H9 (cell line): ENCODE measurements at regions not wholly inside any gene's neighbourhood (a gene's known extent, or its start where the extent isn't known, plus 50 kb on each side); places are given as distances from the start of the nearest gene placed in this dataset.

Source experiments
- DNase-seq: peaks from one replicate; pipeline ENCODE4 v3.0.0-alpha.2; 2017
- H2AFZ ChIP-seq: one replicate; pipeline ENCODE4 v1.6.1; 2013; ENCODE audit warnings: mild to moderate bottlenecking, low read length, control low read depth, moderate library complexity
- H2AK5ac ChIP-seq: 2 replicates; pipeline ENCODE4 v1.6.1; 2013; ENCODE audit warnings: low read length, control low read depth, mixed read lengths; ENCODE audit not compliant: insufficient read length
- H2BK120ac ChIP-seq: one replicate; pipeline ENCODE4 v1.6.1; 2013; ENCODE audit warnings: low read depth, mild to moderate bottlenecking, low read length, control low read depth, inconsistent platforms; ENCODE audit not compliant: poor library complexity, severe bottlenecking
- H2BK12ac ChIP-seq: 2 replicates; pipeline ENCODE4 v1.6.1; 2013; ENCODE audit warnings: low read length, control low read depth, mixed read lengths, low read depth; ENCODE audit not compliant: insufficient read length
- H2BK15ac ChIP-seq: 2 replicates; pipeline ENCODE4 v1.6.1; 2013; ENCODE audit warnings: low read depth, low read length, control low read depth
- H2BK20ac ChIP-seq: one replicate; pipeline ENCODE4 v1.6.1; 2013; ENCODE audit warnings: low read depth, mild to moderate bottlenecking, low read length, control low read depth, inconsistent platforms; ENCODE audit not compliant: poor library complexity, severe bottlenecking
- H2BK5ac ChIP-seq: 2 replicates; pipeline ENCODE4 v1.6.1; 2013; ENCODE audit warnings: low read length, control low read depth, mixed read lengths; ENCODE audit not compliant: insufficient read length
- H3K14ac ChIP-seq: 2 replicates; pipeline ENCODE4 v1.6.1; 2013; ENCODE audit warnings: low read length, control low read depth; ENCODE audit not compliant: insufficient read depth
- H3K18ac ChIP-seq: 2 replicates; pipeline ENCODE4 v1.6.1; 2013; ENCODE audit warnings: low read depth, mild to moderate bottlenecking, mixed read lengths, low read length, control low read depth; ENCODE audit not compliant: insufficient read length
- H3K23ac ChIP-seq: 2 replicates; pipeline ENCODE4 v1.6.1; 2013; ENCODE audit warnings: low read length, control low read depth, mixed read lengths, low read depth; ENCODE audit not compliant: insufficient read length
- H3K23me2 ChIP-seq: 2 replicates; pipeline ENCODE4 v1.6.1; 2013; ENCODE audit warnings: low read depth, mild to moderate bottlenecking, mixed read lengths, low read length, control low read depth; ENCODE audit not compliant: insufficient read length, poor library complexity, severe bottlenecking
- H3K27ac ChIP-seq: 2 replicates; pipeline ENCODE4 v1.5.1; 2013; ENCODE audit warnings: low read length, control low read depth, mixed read lengths, low read depth; ENCODE audit not compliant: insufficient read length
- H3K27me3 ChIP-seq: 2 replicates; pipeline ENCODE4 v1.6.1; 2013; ENCODE audit warnings: low read length, control low read depth, inconsistent platforms; ENCODE audit not compliant: insufficient read depth
- H3K4ac ChIP-seq: 2 replicates; pipeline ENCODE4 v1.6.1; 2013; ENCODE audit warnings: low read depth, mild to moderate bottlenecking, control low read depth, inconsistent platforms, low read length, moderate library complexity
- H3K4me1 ChIP-seq: 2 replicates; pipeline ENCODE4 v1.6.1; 2013; ENCODE audit warnings: low read length, control low read depth, inconsistent platforms; ENCODE audit not compliant: insufficient read depth
- H3K4me2 ChIP-seq: 2 replicates; pipeline ENCODE4 v1.6.1; 2013; ENCODE audit warnings: low read length, control low read depth, mixed read lengths; ENCODE audit not compliant: insufficient read length, insufficient read depth
- H3K56ac ChIP-seq: 2 replicates; pipeline ENCODE4 v1.6.1; 2013; ENCODE audit warnings: low read depth, mild to moderate bottlenecking, mixed read lengths, low read length, control low read depth; ENCODE audit not compliant: insufficient read length
- H3K79me1 ChIP-seq: 2 replicates; pipeline ENCODE4 v1.6.1; 2013; ENCODE audit warnings: low read depth, mild to moderate bottlenecking, moderate library complexity, low read length, control low read depth, inconsistent platforms; ENCODE audit not compliant: insufficient read depth, poor library complexity, severe bottlenecking
- H3K79me2 ChIP-seq: 2 replicates; pipeline ENCODE4 v1.6.1; 2013; ENCODE audit warnings: low read length, control low read depth, inconsistent platforms; ENCODE audit not compliant: insufficient read depth
- H3K9ac ChIP-seq: 2 replicates; pipeline ENCODE4 v1.6.1; 2013; ENCODE audit warnings: low read length, control low read depth, mixed read lengths; ENCODE audit not compliant: insufficient read length; ENCODE audit errors: extremely low read depth
- H3K9me3 ChIP-seq: one replicate; pipeline ENCODE4 v1.6.1; 2013; ENCODE audit warnings: low read depth, low read length, inconsistent platforms; ENCODE audit not compliant: control insufficient read depth
- H3T11ph ChIP-seq: one replicate; pipeline ENCODE4 v1.6.1; 2013; ENCODE audit warnings: mild to moderate bottlenecking, low read length, control low read depth, inconsistent platforms
- H4K20me1 ChIP-seq: one replicate; pipeline ENCODE4 v1.6.1; 2013; ENCODE audit not compliant: control insufficient read depth, insufficient read length, insufficient read depth
- H4K5ac ChIP-seq: 2 replicates; pipeline ENCODE4 v1.6.1; 2013; ENCODE audit warnings: low read depth, mild to moderate bottlenecking, mixed read lengths, low read length, control low read depth; ENCODE audit not compliant: insufficient read length
- H4K8ac ChIP-seq: replicated peaks from 2 replicates; pipeline ENCODE4 v1.6.1; 2013; ENCODE audit warnings: low read length, control low read depth, mixed read lengths, low read depth; ENCODE audit not compliant: insufficient read length
- H4K91ac ChIP-seq: 2 replicates; pipeline ENCODE4 v1.6.1; 2013; ENCODE audit warnings: low read depth, mild to moderate bottlenecking, moderate library complexity, mixed read lengths, low read length, control low read depth; ENCODE audit not compliant: insufficient read length
- H3K27ac Mint-ChIP-seq, 3 experiments: 2 replicates in 2 of 3; 3 replicates in 1 of 3; pipeline ENCODE4 v1.8.0; 2020 to 2021; ENCODE audit warnings: mixed read lengths in 3 of 3, mild to moderate bottlenecking in 1 of 3, moderate library complexity in 1 of 3
- H3K27me3 Mint-ChIP-seq: 2 replicates; pipeline ENCODE4 v1.8.0; 2021; ENCODE audit warnings: low read depth, mild to moderate bottlenecking, moderate library complexity, mixed read lengths
- H3K36me3 Mint-ChIP-seq, 3 experiments: 2 replicates in 2 of 3; 3 replicates in 1 of 3; pipeline ENCODE4 v1.8.0; 2020 to 2021; ENCODE audit warnings: low read depth in 3 of 3, mixed read lengths in 3 of 3; ENCODE audit not compliant: insufficient read depth in 1 of 3
- H3K4me1 Mint-ChIP-seq, 2 experiments: 2 replicates each; pipeline ENCODE4 v1.8.0; 2020; ENCODE audit warnings: mixed read lengths in 2 of 2
- H3K4me3 Mint-ChIP-seq, 2 experiments: 2 replicates in 1 of 2; 3 replicates in 1 of 2; pipeline ENCODE4 v1.8.0; 2020 to 2021; ENCODE audit warnings: mild to moderate bottlenecking in 2 of 2, mixed read lengths in 2 of 2, moderate library complexity in 1 of 2
- H3K9me3 Mint-ChIP-seq, 2 experiments: 2 replicates in 1 of 2; 3 replicates in 1 of 2; pipeline ENCODE4 v1.8.0; 2020; ENCODE audit warnings: mild to moderate bottlenecking in 2 of 2, mixed read lengths in 2 of 2, moderate library complexity in 1 of 2
- CTCF ChIP-seq: fragments of 200-600 bp; sonication (generic); conservative IDR thresholded peaks from 3 replicates; pipeline ENCODE4 v1.8.0; 2021; ENCODE audit warnings: antibody characterized with exemption, mild to moderate bottlenecking
- WGBS: extraction: QIAGEN DNeasy Blood & Tissue Kit; methylation state at CpG from one replicate; pipeline ENCODE4 v1.1.7; 2013; ENCODE audit warnings: missing lambda C conversion rate, low lambda C conversion rate, mixed read lengths; ENCODE audit not compliant: insufficient read length; ENCODE audit errors: extremely low coverage; 5-methylcytosine and 5-hydroxymethylcytosine counted together

- TF ChIP-seq CTCF: no peak
- Histone ChIP-seq H3K23me2 (no peaks in the 10 kb centered on the region), H3K79me1 (no peaks in the 10 kb centered on the region), H3K27me3 (no peaks in the 10 kb centered on the region), H3K14ac (no peak overlapping the region), H4K20me1 (no peaks in the 10 kb centered on the region), H3K4me1 (peaks cover 3% of the 10 kb centered on the region; the same call in 1 of the 2 replicates), H2BK5ac (no peak overlapping the region), H3K23ac (no peak overlapping the region), H3K9ac (no peak overlapping the region), H3K56ac (no peak overlapping the region), H3K4me2 (no peak overlapping the region), H3T11ph (no peak overlapping the region), H3K79me2 (no peaks in the 10 kb centered on the region), H2AK5ac (no peak overlapping the region), H3K18ac (no peak overlapping the region), H2BK15ac (no peak overlapping the region), H2BK12ac (no peak overlapping the region), H4K91ac (no peak overlapping the region), H2BK120ac (no peak overlapping the region), H3K4ac (no peak overlapping the region), H2AFZ (no peak overlapping the region), H4K5ac (no peak overlapping the region), H3K27ac (no peak overlapping the region), H4K8ac (no peak overlapping the region), H2BK20ac (no peak overlapping the region), H3K9me3 (no peaks in the 10 kb centered on the region)
- Mint-ChIP-seq H3K27me3 (no peaks in the 10 kb centered on the region), H3K4me1 (peaks cover 6 to 9% of the 10 kb centered on the region in 2 experiments), H3K36me3 (no peaks in the 10 kb centered on the region), H3K9me3 (no peaks in the 10 kb centered on the region), H3K4me3 (no peak overlapping the region), H3K27ac (no peak overlapping the region)
- DNase-seq: no peak
- no CpG with 5 or more reads among the region's 6 CpGs for WGBS
Measured at GRCh38 chr2:189258616-189259365, 79.2 kb upstream of the COL5A2 start.
